HG03175 (cell line): ENCODE measurements at regions not wholly inside any gene's neighbourhood (a gene's known extent, or its start where the extent isn't known, plus 50 kb on each side); places are given as distances from the start of the nearest gene placed in this dataset.

Experiments
- ATAC-seq: cut with Tn5 transposase; IDR thresholded peaks from one replicate; pipeline ENCODE4 v1.9.1; 2021; ENCODE audit warnings: mild to moderate bottlenecking, moderate library complexity; ENCODE audit not compliant: unreplicated experiment

DNA sequence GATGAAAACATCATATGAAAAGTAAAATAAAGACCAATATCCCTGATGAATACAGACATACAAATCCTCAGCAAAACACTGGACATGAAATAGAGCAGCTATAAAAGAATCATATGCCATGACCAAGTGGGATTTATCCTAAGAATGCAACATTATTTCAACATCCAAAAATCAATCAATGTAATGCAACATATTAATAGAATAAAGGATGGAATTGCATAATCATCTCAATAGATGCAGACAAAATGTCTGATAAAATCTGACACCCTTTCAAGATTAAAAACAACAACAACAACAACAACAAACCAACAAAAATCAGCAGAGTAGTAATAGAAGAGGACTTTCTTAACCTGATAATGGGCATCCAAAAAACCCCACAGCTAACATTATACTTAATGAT, 63.8 kb upstream of the IL1R1 start:
- no peak for ATAC-seq

DNA sequence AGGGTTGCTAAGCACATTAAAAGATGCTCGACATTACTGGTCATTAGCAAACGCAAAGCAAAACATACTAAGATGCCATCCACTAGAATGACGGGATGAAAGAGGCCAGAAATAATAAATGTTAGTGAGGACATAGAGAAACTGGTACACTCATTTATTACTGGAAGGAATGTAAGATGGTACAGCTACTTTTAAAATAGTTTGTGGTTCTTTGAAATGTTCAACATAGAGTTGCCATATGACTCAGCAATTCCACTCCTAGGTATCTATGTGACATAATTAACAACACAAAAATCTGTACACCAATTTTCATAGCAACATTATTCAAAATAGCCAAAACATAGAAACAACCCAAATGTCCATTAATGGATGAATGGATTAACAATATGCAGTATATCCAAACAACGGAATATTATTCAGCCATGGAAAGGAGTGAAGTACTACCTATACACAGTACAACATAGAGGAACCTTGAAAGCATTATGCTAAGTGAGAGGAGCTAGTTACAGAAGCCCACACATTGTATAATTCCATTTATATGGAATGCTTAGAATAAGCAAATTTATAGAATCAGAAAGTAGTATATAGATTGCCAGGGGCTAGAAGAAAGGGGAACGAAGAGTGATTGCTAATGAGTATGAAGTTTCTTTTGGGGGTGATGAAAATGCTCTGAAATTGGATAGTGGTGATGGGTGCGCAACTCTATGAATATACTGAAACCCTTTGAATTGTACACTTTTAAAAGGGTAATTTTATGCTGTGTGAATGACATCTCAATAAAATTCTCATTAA, 61.9 kb upstream of the IL1R1 start:
- peak; percentile 47 for ATAC-seq

DNA sequence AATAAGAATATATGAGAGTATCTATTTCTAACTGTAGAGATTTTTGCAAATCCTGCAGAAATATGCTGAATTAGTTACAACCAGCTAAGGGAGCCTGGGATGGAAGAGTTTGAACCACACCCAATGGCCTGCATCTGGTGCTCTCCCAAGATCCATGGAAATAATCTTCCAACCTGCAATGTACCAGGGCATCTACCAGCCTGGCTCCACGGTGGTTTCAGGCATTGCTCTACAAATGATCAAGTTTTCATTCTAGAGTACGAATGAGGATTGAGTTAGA, 61.4 kb upstream of the IL1R1 start:
- ATAC-seq: no peak

DNA sequence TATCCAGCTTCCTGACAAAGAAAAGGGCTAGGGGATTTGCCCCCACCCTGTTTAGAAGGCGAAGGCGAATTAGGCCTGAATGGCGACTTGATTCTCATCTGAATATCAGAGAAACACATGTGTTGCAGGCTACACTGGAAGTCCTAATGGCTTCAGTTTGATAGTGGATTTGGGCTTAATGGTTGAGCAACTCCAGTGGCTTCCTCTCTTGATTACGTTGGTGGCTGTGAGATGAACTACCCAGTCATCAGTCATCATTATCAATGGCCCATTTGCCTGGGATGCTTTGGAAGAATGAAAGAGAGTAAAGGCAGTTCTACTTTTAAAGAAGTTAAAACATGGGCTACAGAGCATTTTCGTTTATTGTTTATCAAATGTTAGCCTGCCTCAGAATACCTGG, 60.9 kb upstream of the IL1R1 start:
- no peak for ATAC-seq

DNA sequence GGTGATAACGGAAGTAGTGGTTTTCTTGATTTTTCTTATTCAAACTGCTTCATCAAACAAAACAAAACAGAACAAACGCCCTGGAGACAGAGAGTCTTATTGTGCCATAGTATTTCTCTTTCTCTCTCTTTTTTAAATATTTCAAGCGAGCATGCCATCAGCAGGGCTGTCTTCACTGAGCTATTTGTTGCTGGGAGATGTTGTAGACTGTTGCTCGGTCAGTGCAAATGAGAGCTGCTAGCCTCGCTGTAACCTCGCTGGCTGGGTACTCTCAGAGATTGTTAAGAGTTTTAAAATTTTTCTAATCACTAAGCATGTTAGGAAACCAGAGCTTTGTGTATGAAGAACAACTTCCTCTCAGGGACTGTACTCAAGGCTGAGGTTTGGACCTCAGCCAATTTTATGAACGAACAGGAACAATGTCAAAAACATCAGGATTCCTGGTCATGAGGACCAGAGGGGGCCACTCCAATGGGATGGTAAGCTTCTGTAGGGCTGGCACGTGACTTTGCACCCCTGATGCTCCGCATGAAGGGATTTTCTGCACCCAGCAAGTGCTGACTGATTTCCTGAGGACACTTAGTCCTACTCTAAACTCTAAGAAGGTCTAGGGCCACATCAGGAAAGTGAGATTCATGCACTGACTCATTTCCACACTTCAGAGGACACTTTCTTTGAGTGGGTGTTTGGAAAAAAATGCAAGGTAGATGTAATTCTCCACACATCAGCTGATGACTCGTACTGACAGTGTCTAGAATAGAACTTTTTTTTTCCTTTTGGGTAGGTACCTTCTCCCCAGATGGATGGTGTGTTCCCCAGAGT, 59.8 kb upstream of the IL1R1 start:
- ATAC-seq: peak; percentile 76

DNA sequence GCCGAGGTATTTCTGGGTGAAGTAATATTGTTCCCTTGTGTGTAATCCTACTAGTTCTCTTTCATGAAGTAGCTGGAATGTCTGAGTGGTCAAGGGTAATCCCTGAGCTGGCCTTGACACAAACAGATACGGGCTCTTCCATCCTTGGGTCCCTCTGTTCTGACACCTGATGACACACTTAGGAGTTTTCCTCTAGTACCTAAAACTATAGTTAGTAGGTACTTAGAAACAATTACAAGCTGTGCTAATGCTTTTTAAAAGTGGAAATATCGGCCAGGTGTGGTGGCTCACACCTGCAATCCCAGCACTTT, 59.2 kb upstream of the IL1R1 start:
- ATAC-seq: peak; percentile 14

DNA sequence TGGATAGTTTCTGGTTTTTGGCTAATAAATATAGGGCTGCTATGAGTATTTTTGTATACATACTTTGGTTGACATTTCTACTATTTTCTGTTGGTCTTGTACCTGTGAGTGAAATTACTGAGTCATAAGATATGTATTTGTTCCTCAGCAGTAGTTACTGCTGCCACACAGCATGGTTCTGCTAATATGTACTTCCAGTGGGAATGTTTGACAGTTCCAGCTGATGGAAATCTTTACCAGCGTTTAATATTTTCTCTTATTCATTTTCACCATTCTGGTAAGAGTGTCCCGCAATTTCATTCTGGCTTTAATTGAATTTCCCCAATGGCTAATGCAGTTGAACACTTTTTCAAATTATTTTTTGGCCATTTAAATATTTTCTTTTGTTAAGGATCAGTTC, 57.9 kb upstream of the IL1R1 start:
- ATAC-seq: no peak

DNA sequence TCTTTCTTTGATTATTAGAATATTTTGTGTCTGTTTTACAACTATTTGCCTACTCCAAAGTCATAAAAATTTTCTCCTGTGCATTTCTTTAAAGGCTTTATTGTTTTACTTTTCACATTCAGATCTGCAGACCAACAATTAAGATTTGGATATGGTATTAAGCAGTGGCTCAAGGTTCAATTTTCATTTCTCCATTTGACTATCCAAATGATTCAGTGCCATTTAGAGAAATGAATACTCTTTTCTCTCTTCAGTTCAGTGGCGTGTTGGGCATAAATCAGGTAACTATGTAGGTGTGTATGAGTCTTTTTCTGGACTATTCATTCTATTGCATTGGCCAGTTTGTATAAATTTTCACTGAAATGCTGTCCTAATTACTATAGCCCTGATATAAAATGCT, 57.3 kb upstream of the IL1R1 start:
- ATAC-seq: no peak

DNA sequence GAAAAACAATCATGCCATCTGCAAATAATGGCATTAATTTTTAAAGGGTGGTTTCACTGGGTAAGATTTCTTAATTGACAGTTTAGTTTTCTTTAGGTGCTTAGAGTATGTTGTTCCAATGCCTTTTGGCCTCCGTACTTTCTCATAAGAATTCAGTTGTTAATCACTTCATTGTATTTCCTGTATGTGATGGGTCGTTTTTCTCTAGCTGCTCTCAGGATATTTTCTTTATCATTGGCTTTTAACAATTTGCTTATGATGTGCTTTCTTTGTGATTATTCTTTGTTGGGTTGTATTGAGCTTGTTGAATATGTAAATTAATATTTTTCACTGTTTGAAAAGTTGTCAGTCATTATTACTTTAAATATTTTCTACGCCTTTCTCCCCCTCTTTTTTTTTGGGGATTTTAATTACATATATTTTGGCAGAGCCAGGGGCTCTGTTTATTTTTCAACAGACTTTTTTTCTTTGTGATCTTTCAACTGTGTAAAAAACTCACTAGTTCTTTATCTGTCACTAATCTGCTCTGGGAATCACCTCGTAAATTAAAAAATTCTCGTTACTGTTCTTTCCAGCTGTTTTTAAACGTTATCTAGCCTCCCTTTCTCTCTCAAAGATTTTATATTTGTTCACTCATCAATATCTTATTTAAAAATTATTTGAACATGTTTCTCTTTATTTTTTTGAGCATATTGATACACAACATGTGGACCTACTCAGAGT, 56.2 kb upstream of the IL1R1 start:
- no peak for ATAC-seq

DNA sequence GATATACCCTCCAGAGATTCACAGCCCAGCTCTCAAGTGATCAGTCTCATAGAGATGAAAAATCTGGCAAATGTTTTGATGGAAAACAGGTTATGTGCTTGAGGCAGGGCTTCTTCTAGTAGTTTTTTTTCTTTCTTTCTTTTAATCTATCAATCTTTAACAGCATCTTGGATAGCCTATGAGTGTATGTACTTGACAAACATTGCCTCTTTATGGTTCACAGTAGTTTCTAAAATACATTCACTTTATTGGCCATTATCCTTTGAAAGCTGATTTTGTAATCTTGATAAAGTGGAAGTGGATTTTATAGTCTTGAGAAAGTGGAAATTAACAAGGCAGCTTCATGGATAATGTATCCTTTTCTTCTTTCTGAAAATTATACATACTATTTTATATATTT, 51.4 kb upstream of the IL1R1 start:
- no peak for ATAC-seq

DNA sequence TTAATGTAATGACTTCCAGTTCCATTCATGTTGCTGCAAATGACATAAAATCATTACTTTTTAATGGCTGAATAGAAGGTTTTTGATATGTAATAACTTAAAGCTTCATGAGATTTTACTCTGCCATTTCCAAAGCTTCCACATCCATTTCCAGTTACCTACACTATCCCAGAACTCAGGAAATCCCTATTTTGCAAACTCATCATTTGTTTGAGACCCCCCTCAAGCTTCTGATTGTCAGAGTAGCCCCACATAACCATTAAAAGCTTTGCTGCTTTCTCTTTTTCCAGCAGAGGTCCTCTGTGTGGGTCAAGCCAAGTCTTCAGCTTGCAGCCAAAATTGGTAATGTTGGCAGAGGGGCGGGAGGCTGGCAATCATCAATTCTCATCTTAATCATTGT, 50.6 kb upstream of the IL1R1 start:
- ATAC-seq: no peak

DNA sequence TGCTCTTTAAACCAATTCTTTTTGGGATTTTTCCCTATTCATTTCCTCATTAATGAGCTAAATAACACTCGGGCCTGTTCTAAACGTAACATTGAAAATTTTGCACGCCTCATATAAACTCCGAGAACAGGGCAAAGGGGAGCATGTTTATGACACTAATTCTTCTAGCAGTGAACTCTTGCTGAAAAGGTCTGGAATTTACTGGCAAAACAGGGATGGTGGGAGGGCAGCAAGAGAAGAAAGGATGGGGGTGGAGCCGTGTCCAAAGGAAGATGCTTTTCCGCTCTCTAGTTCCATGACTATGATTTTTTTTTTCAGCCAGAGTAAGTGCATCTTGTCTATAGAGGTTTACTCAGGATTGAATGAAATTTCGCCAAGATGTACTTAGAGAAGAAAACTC, 50.0 kb upstream of the IL1R1 start:
- ATAC-seq: no peak
